DOHH2 (cell line): ENCODE measurements at regions not wholly inside any gene's neighbourhood (a gene's known extent, or its start where the extent isn't known, plus 50 kb on each side); places are given as distances from the start of the nearest gene placed in this dataset.
"Not testable (repeated sequence)": the region's sequence is repeated elsewhere in the genome, so short reads cannot be mapped to it uniquely, and the experiment has no call there.

Source experiments
- H3F3A ChIP-seq: fragments of 200-600 bp; sonication (generic), shearing (Covaris generic); 2 replicates; pipeline ENCODE4 v1.6.0; 2016; ENCODE audit warnings: antibody characterized with exemption, mild to moderate bottlenecking; ENCODE audit not compliant: control insufficient read depth, insufficient read depth
- H3K27ac ChIP-seq: fragments of 200-600 bp; sonication (generic); 2 replicates; pipeline ENCODE4 v1.5.1; 2014; ENCODE audit warnings: low read depth, mild to moderate bottlenecking, low read length, moderate library complexity
- H3K27me3 ChIP-seq: fragments of 200-600 bp; sonication (generic); 2 replicates; pipeline ENCODE4 v1.6.1; 2014; ENCODE audit warnings: mild to moderate bottlenecking, low read length, mixed read lengths; ENCODE audit not compliant: control insufficient read depth
- H3K36me3 ChIP-seq: fragments of 200-600 bp; sonication (generic); 2 replicates; pipeline ENCODE4 v1.6.1; 2014; ENCODE audit warnings: mild to moderate bottlenecking, low read length, moderate library complexity, mixed read lengths; ENCODE audit not compliant: control insufficient read depth
- H3K4me1 ChIP-seq: fragments of 200-600 bp; sonication (generic); 2 replicates; pipeline ENCODE4 v1.6.1; 2014; ENCODE audit warnings: mild to moderate bottlenecking, low read length, mixed read lengths; ENCODE audit not compliant: control insufficient read depth
- H3K4me2 ChIP-seq: fragments of 200-600 bp; sonication (generic); 2 replicates; pipeline ENCODE4 v1.6.0; 2014; ENCODE audit warnings: mild to moderate bottlenecking, low read length, moderate library complexity
- H3K4me3 ChIP-seq: fragments of 200-600 bp; sonication (generic); 2 replicates; pipeline ENCODE4 v1.5.1; 2014; ENCODE audit warnings: mild to moderate bottlenecking, low read length, mixed read lengths
- H3K79me2 ChIP-seq: fragments of 200-600 bp; sonication (generic); 2 replicates; pipeline ENCODE4 v1.6.1; 2014; ENCODE audit warnings: mild to moderate bottlenecking, low read length, mixed read lengths; ENCODE audit not compliant: control insufficient read depth
- H3K9me2 ChIP-seq: fragments of 200-600 bp; sonication (generic); replicated peaks from 2 replicates; pipeline ENCODE4 v1.6.1; 2014; ENCODE audit warnings: mild to moderate bottlenecking, low read length, mixed read lengths; ENCODE audit not compliant: control insufficient read depth
- H3K9me3 ChIP-seq: fragments of 200-600 bp; sonication (generic); 2 replicates; pipeline ENCODE4 v1.6.1; 2014; ENCODE audit warnings: antibody characterized with exemption, low read length, mixed read lengths; ENCODE audit not compliant: control insufficient read depth, insufficient read depth
- H4K20me1 ChIP-seq: fragments of 200-600 bp; sonication (generic); 2 replicates; pipeline ENCODE4 v1.6.0; 2014; ENCODE audit warnings: low read depth, mild to moderate bottlenecking, antibody characterized with exemption, low read length, moderate library complexity; ENCODE audit not compliant: control insufficient read depth, insufficient read depth
- EZH2phosphoT487 ChIP-seq: fragments of 200-600 bp; sonication (generic); IDR thresholded peaks from 2 replicates; pipeline ENCODE4 v1.6.1; 2017; ENCODE audit warnings: borderline replicate concordance, mild to moderate bottlenecking, antibody characterized with exemption, low read length, moderate library complexity, mixed read lengths
- TF ChIP-seq, protein P1 (sequence below): fragments of 200-600 bp; sonication (generic); IDR thresholded peaks from one replicate; pipeline ENCODE4 v1.5.1; 2014; ENCODE audit warnings: antibody characterized with exemption, mild to moderate bottlenecking, low read depth, low read length; ENCODE audit not compliant: poor library complexity, severe bottlenecking

DNA sequence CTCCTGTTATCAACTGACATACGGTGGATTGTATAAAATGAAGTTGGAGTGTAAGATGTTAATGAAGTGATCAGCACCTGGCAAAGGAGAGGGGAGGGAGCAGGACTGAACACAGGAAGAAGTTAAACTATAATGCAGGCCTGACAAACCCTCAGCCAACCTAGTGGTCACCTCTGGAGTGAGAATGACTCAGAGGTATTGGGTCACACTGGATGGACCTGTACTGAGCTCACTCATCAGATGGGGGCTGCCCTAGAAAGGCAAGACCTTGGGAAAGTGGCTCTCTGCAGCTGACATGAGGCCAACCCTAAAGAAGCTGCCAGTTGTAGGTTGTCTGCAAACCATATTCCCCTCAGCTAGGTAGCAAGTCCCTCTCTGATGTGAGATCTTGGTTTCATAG lies 193.3 kb upstream of the HTR1E start:
- Histone ChIP-seq H3K4me3 (no peak overlapping the region), H3K9me2 (no peaks in the 10 kb centered on the region), H3K27me3 (no peaks in the 10 kb centered on the region), H3K4me2 (no peak overlapping the region), H3K79me2 (no peaks in the 10 kb centered on the region), H3K9me3 (no peaks in the 10 kb centered on the region), H3K27ac (no peak overlapping the region), H3F3A (no peaks in the 10 kb centered on the region), H3K4me1 (no peaks in the 10 kb centered on the region), H4K20me1 (no peaks in the 10 kb centered on the region), H3K36me3 (no peaks in the 10 kb centered on the region)
- TF ChIP-seq EZH2phosphoT487 = no peak

DNA sequence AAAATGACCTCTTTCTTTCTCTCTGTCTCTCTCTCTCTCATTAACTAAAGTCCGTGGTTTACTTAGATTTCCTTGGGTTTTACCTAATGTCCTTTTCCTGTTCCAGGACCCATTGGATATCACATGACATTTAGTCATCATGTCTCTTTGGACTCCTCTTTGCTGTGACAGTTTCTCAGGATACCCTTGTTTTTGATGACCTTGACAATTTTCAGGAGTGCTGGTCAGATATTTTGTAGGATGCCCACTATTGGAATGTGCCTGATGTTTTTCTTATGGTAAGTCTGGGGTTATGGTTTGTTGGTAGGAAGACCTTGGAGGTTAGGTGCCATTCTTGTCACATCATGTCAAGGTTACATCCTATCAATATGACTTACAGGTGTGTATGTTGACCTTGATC lies 199.2 kb upstream of the HTR1E start:
- TF ChIP-seq, protein P1, sequence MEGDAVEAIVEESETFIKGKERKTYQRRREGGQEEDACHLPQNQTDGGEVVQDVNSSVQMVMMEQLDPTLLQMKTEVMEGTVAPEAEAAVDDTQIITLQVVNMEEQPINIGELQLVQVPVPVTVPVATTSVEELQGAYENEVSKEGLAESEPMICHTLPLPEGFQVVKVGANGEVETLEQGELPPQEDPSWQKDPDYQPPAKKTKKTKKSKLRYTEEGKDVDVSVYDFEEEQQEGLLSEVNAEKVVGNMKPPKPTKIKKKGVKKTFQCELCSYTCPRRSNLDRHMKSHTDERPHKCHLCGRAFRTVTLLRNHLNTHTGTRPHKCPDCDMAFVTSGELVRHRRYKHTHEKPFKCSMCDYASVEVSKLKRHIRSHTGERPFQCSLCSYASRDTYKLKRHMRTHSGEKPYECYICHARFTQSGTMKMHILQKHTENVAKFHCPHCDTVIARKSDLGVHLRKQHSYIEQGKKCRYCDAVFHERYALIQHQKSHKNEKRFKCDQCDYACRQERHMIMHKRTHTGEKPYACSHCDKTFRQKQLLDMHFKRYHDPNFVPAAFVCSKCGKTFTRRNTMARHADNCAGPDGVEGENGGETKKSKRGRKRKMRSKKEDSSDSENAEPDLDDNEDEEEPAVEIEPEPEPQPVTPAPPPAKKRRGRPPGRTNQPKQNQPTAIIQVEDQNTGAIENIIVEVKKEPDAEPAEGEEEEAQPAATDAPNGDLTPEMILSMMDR = no peak
- Histone ChIP-seq H3K9me2 (no peaks in the 10 kb centered on the region), H3K79me2 (no peaks in the 10 kb centered on the region), H3K27ac (no peak overlapping the region), H3K36me3 (no peaks in the 10 kb centered on the region), H4K20me1 (no peaks in the 10 kb centered on the region), H3K4me2 (no peak overlapping the region), H3F3A (no peaks in the 10 kb centered on the region), H3K9me3 (no peaks in the 10 kb centered on the region), H3K4me1 (no peaks in the 10 kb centered on the region), H3K27me3 (no peaks in the 10 kb centered on the region), H3K4me3 (no peak overlapping the region)

DNA sequence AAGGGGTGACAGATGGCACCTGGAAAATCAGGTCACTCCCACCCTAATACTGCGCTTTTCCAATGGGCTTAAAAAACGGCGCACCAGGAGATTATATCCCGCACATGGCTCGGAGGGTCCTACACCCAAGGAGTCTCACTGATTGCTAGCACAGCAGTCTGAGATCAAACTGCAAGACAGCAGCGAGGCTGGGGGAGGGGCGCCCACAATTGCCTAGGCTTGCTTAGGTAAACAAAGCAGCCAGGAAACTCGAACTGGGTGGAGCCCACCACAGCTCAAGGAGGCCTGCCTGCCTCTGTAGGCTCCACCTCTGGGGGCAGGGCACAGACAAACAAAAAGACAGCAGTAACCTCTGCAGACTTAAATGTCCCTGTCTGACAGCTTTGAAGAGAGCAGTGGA lies 205.7 kb upstream of the HTR1E start:
- not testable (repeated sequence) for H3K4me3 ChIP-seq, H4K20me1 ChIP-seq, H3K27me3 ChIP-seq, H3K9me2 ChIP-seq, H3K4me2 ChIP-seq, H3K9me3 ChIP-seq, H3F3A ChIP-seq, H3K79me2 ChIP-seq, H3K36me3 ChIP-seq, H3K27ac ChIP-seq, H3K4me1 ChIP-seq

DNA sequence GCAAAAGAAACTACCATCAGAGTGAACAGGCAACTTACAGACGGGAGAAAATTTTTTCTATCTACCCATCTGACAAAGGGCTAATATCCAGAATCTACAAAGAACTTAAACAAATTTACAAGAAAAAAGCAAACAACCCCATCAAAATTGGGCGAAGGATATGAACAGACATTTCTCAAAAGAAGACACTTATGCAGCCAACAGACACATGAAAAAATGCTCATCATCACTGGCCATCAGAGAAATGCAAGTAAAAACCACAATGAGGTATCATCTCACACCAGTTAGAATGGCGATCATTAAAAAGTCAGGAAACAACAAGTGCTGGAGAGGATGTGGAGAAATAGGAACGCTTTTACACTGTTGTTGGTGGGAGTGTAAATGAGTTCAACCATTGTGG lies 206.6 kb upstream of the HTR1E start:
- not testable (repeated sequence) for H3K79me2 ChIP-seq, H3K27ac ChIP-seq, H4K20me1 ChIP-seq

DNA sequence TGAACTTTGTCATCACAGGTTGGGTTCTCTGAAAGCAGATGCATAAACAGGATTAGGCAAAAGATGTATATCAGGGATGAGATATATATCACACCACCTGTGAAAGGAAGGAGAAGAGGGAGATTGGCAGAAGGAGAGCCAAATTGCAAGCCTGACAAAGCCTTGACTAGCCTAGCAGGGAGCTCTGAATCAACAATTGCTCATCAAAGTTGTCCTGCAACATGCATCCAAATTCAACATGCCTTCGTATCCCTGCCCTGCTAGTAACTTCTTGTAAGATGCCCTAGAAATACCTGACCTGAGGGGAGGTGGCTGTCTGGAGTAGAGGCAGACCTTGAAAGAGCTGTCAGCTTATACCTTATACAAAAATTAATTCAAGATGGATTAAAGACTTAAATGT lies 207.1 kb upstream of the HTR1E start:
- H3K4me1 ChIP-seq = no peaks in the 10 kb centered on the region
- no peak overlapping the region for H3K27ac ChIP-seq
- no peak overlapping the region for H3K4me3 ChIP-seq
- H3K79me2 ChIP-seq = no peaks in the 10 kb centered on the region
- no peaks in the 10 kb centered on the region for H4K20me1 ChIP-seq
- H3F3A ChIP-seq = no peaks in the 10 kb centered on the region
- no peak overlapping the region for H3K4me2 ChIP-seq
- TF ChIP-seq, protein P1 = no peak
- no peak for TF ChIP-seq EZH2phosphoT487
- no peaks in the 10 kb centered on the region for H3K9me2 ChIP-seq
- H3K27me3 ChIP-seq = no peaks in the 10 kb centered on the region
- H3K36me3 ChIP-seq = no peaks in the 10 kb centered on the region
- no peaks in the 10 kb centered on the region for H3K9me3 ChIP-seq

More for the DNA sequence above, 206.6 kb upstream of the HTR1E start:
- not testable (repeated sequence) for H3F3A ChIP-seq, H3K27me3 ChIP-seq, H3K4me1 ChIP-seq, H3K4me3 ChIP-seq, H3K9me3 ChIP-seq, H3K36me3 ChIP-seq, H3K4me2 ChIP-seq, H3K9me2 ChIP-seq
